Lower lobe of right lung (tissue), 2 donors: ENCODE measurements at regions not wholly inside any gene's neighbourhood (a gene's known extent, or its start where the extent isn't known, plus 50 kb on each side); places are given as distances from the start of the nearest gene placed in this dataset.

Experiments used
- ATAC-seq, 2 donors: fragments of 200-7000 bp; cut with Tn5 transposase; one replicate each; pipeline ENCODE4 v1.9.1; 2020 to 2022; ENCODE audit warnings: mild to moderate bottlenecking in 2 of 2, moderate library complexity in 2 of 2
- DNase-seq: peaks from one replicate; pipeline ENCODE4 v3.0.0-alpha.2; 2020
- H3K27ac ChIP-seq: fragments of 200-600 bp; one replicate; pipeline ENCODE4 v1.8.0; 2022
- H3K27me3 ChIP-seq: fragments of 200-600 bp; one replicate; pipeline ENCODE4 v1.8.0; 2022; ENCODE audit warnings: low read depth
- H3K36me3 ChIP-seq: fragments of 200-600 bp; one replicate; pipeline ENCODE4 v1.8.0; 2022; ENCODE audit warnings: mild to moderate bottlenecking
- H3K4me1 ChIP-seq: fragments of 200-600 bp; one replicate; pipeline ENCODE4 v1.8.0; 2022
- H3K4me3 ChIP-seq: fragments of 200-600 bp; one replicate; pipeline ENCODE4 v1.8.0; 2022; ENCODE audit warnings: mild to moderate bottlenecking
- H3K9me3 ChIP-seq: fragments of 200-600 bp; one replicate; pipeline ENCODE4 v1.8.0; 2022
- CTCF ChIP-seq: fragments of 200-600 bp; IDR thresholded peaks from one replicate; pipeline ENCODE4 v1.8.0; 2022; ENCODE audit warnings: antibody characterized with exemption, mild to moderate bottlenecking
- intact Hi-C: fragments of 100-400 bp; cut with DNase I; formaldehyde crosslinking; loops from one replicate; pipeline ENCODE4 v1.11.0; 2022
- donor health status: DM: no; HTN: yes; CAD: no; lungs with severe emphysema.

GRCh38 chr5:23579566-23579965 is 72.2 kb downstream of the PRDM9 start:
- intact Hi-C loops, result no loop called here
- DNase-seq (no peak), ATAC-seq (no peak)
- TF ChIP-seq CTCF, result no peak
- Histone ChIP-seq H3K9me3 (no peaks in the 10 kb centered on the region), H3K27ac (no peak overlapping the region), H3K4me1 (no peaks in the 10 kb centered on the region), H3K4me3 (no peak overlapping the region), H3K27me3 (no peaks in the 10 kb centered on the region), H3K36me3 (no peaks in the 10 kb centered on the region)

GRCh38 chr5:23583081-23583480 is 75.7 kb downstream of the PRDM9 start:
- Histone ChIP-seq H3K27me3 (no peaks in the 10 kb centered on the region), H3K27ac (no peak overlapping the region), H3K9me3 (no peaks in the 10 kb centered on the region), H3K36me3 (no peaks in the 10 kb centered on the region), H3K4me3 (no peak overlapping the region), H3K4me1 (no peaks in the 10 kb centered on the region)
- no peak for TF ChIP-seq CTCF
- DNase-seq, result no peak
- intact Hi-C loops, result no loop called here
- ATAC-seq, result no peak

- no peak overlapping the region for H3K4me3 ChIP-seq
- intact Hi-C loops, result no loop called here
Measured at GRCh38 chr5:23588841-23589326, 81.5 kb downstream of the PRDM9 start.

GRCh38 chr5:23591250-23591649 is 83.8 kb downstream of the PRDM9 start:
- DNase-seq, result no peak
- no peak for ATAC-seq
- TF ChIP-seq CTCF, result no peak

More at GRCh38 chr5:23588841-23589326, 81.5 kb downstream of the PRDM9 start:
- no peak for TF ChIP-seq CTCF
- Histone ChIP-seq H3K9me3 (no peaks in the 10 kb centered on the region), H3K4me1 (no peaks in the 10 kb centered on the region), H3K27ac (no peak overlapping the region), H3K27me3 (no peaks in the 10 kb centered on the region), H3K36me3 (no peaks in the 10 kb centered on the region)
- ATAC-seq, result no peak
- no peak for DNase-seq

GRCh38 chr5:23606927-23607326 is 99.5 kb downstream of the PRDM9 start:
- no peaks in the 10 kb centered on the region for H3K36me3 ChIP-seq
- no peak for ATAC-seq
- no peak for DNase-seq
- no peaks in the 10 kb centered on the region for H3K27me3 ChIP-seq
- H3K4me3 ChIP-seq, result no peak overlapping the region
- TF ChIP-seq CTCF, result no peak
- no peak overlapping the region for H3K27ac ChIP-seq
- no peaks in the 10 kb centered on the region for H3K4me1 ChIP-seq
- no peaks in the 10 kb centered on the region for H3K9me3 ChIP-seq
- intact Hi-C loops, result no loop called here

More at GRCh38 chr5:23591250-23591649, 83.8 kb downstream of the PRDM9 start:
- no peak overlapping the region for H3K27ac ChIP-seq
- H3K27me3 ChIP-seq, result no peaks in the 10 kb centered on the region
- H3K9me3 ChIP-seq, result no peaks in the 10 kb centered on the region
- H3K4me3 ChIP-seq, result no peak overlapping the region
- intact Hi-C loops, result no loop called here
- no peaks in the 10 kb centered on the region for H3K36me3 ChIP-seq
- H3K4me1 ChIP-seq, result no peaks in the 10 kb centered on the region

GRCh38 chr5:23612701-23613100 is 105.3 kb downstream of the PRDM9 start:
- no peak for TF ChIP-seq CTCF
- DNase-seq, result no peak
- no peaks in the 10 kb centered on the region for H3K4me1 ChIP-seq
- peaks cover 5% of the 10 kb centered on the region for H3K9me3 ChIP-seq
- intact Hi-C loops, result no loop called here
- no peaks in the 10 kb centered on the region for H3K27me3 ChIP-seq
- no peak overlapping the region for H3K27ac ChIP-seq
- no peaks in the 10 kb centered on the region for H3K36me3 ChIP-seq
- ATAC-seq, result no peak
- no peak overlapping the region for H3K4me3 ChIP-seq
